ENCODE measurements at regions not wholly inside any gene's neighbourhood (a gene's known extent, or its start where the extent isn't known, plus 50 kb on each side); places are given as distances from the start of the nearest gene placed in this dataset.

GRCh38 chr21:18191139-18191538 is 53.5 kb upstream of the CHODL start:
- TF ChIP-seq FEZF1 (tag by site-specific recombination; IDR thresholded peaks at IDR 0.05) = no peak
- TF ChIP-seq ZNF513 (tag by site-specific recombination; IDR thresholded peaks at IDR 0.05) = no peak
- no peak for TF ChIP-seq ZNF626 (tag by site-specific recombination; IDR thresholded peaks at IDR 0.05)
- no peak for TF ChIP-seq ZNF274 (IDR thresholded peaks at IDR 0.05; ENCODE audit: low read length)
- no peak for TF ChIP-seq ZNF274 (tag by site-specific recombination; IDR thresholded peaks at IDR 0.05; ENCODE audit: borderline replicate concordance)
- TF ChIP-seq ZNF785 (tag by site-specific recombination; IDR thresholded peaks at IDR 0.05) = no peak
- no peak for TF ChIP-seq ZNF555 (tag by site-specific recombination; conservative IDR thresholded peaks at IDR 0.05)
- no peak for TF ChIP-seq ZNF146 (tag by site-specific recombination; IDR thresholded peaks at IDR 0.05)
- no peak for TF ChIP-seq ZNF629 (tag by site-specific recombination; IDR thresholded peaks at IDR 0.05)
- TF ChIP-seq SP3 (tag by site-specific recombination; IDR thresholded peaks at IDR 0.05) = no peak
- TF ChIP-seq ZNF501 (tag by site-specific recombination; IDR thresholded peaks at IDR 0.05) = no peak
- no peak for TF ChIP-seq ZBTB21 (tag by site-specific recombination; IDR thresholded peaks at IDR 0.05)
- TF ChIP-seq REPIN1 (tag by site-specific recombination; IDR thresholded peaks at IDR 0.05; ENCODE audit: low read depth) = no peak
- no peak for TF ChIP-seq ZFP41 (tag by site-specific recombination; IDR thresholded peaks at IDR 0.05; ENCODE audit: borderline replicate concordance)
- no peak for TF ChIP-seq ZNF239 (tag by site-specific recombination; IDR thresholded peaks at IDR 0.05)
- ChIA-PET POLR2A (no interaction called here), CTCF (no interaction called here)
- no peaks in the 10 kb centered on the region for H3K4me1 ChIP-seq (ENCODE audit: control insufficient read depth, insufficient read depth, low read length)
- H3K27ac ChIP-seq (ENCODE audit: extremely low read depth, low read depth, low read length) = no peak overlapping the region
- no peak overlapping the region for H3K4me3 ChIP-seq (ENCODE audit: low read depth, low read length)
- H3K36me3 ChIP-seq (ENCODE audit: control insufficient read depth in 2 of 2, insufficient read depth in 1 of 2, low read length in 2 of 2) = no peaks in the 10 kb centered on the region
- H3K9me3 ChIP-seq (ENCODE audit: control insufficient read depth, insufficient read depth, low read depth, low read length) = no peaks in the 10 kb centered on the region; the same call in 1 of the 2 replicates

- H3K9me3 ChIP-seq (ENCODE audit: control insufficient read depth, insufficient read depth, low read depth, low read length) = no peaks in the 10 kb centered on the region
- H3K36me3 ChIP-seq (ENCODE audit: control insufficient read depth in 2 of 2, insufficient read depth in 1 of 2, low read length in 2 of 2) = no peaks in the 10 kb centered on the region
- no peaks in the 10 kb centered on the region for H3K4me1 ChIP-seq (ENCODE audit: control insufficient read depth, insufficient read depth, low read length)
- ChIA-PET CTCF (no interaction called here), POLR2A (no interaction called here)
- H3K4me3 ChIP-seq (ENCODE audit: low read depth, low read length) = no peak overlapping the region
- no peak for TF ChIP-seq BCL11A (tag by site-specific recombination; IDR thresholded peaks at IDR 0.05; ENCODE audit: low read depth)
- TF ChIP-seq ZNF274 (IDR thresholded peaks at IDR 0.05; ENCODE audit: low read length) = no peak
- no peak for TF ChIP-seq ZNF274 (tag by site-specific recombination; IDR thresholded peaks at IDR 0.05; ENCODE audit: borderline replicate concordance)
- TF ChIP-seq KLF10 (tag by site-specific recombination; IDR thresholded peaks at IDR 0.05) = no peak
- TF ChIP-seq KLF8 (tag by site-specific recombination; IDR thresholded peaks at IDR 0.05) = no peak
- TF ChIP-seq INSM2 (tag by site-specific recombination; IDR thresholded peaks at IDR 0.05) = no peak
- no peak for TF ChIP-seq ZNF140 (tag by site-specific recombination; IDR thresholded peaks at IDR 0.05)
- TF ChIP-seq SALL2 (tag by site-specific recombination; IDR thresholded peaks at IDR 0.05; ENCODE audit: borderline replicate concordance) = no peak
- no peak for TF ChIP-seq ZNF513 (tag by site-specific recombination; IDR thresholded peaks at IDR 0.05)
- no peak overlapping the region for H3K27ac ChIP-seq (ENCODE audit: extremely low read depth, low read depth, low read length)
Measured at GRCh38 chr21:18178509-18178908, 66.1 kb upstream of the CHODL start.
